ENCODE measurements at regions not wholly inside any gene's neighbourhood (a gene's known extent, or its start where the extent isn't known, plus 50 kb on each side); places are given as distances from the start of the nearest gene placed in this dataset.

DNA sequence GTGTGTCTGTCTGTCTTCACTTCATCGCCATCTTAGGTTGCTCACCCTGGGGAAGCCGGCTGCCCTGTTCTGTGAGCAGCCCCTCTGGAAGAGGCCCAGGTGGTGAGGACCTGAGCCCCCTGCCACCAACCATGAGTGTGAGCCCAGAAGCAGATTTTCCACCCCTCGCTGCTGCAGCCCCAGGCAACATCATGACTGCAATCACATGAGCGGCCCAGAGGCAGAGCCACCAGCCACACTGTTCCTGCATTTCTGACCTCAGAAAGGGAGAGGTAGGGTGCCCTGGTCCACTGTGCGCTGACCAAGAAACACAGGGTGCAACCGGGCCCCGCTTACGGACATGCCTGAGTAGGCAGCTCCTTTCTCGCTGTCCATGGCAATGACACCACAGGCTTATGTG, 92.3 kb upstream of the IQSEC1 start:
- TF ChIP-seq POLR2AphosphoS5 (IDR thresholded peaks at IDR 0.05), result no peak
- TF ChIP-seq POLR2A (IDR thresholded peaks at IDR 0.05), result no peak
- no peak for TF ChIP-seq CTCF (IDR thresholded peaks at IDR 0.05)

Data from gastroesophageal sphincter (tissue), 3 donors.